ENCODE measurements at regions not wholly inside any gene's neighbourhood (a gene's known extent, or its start where the extent isn't known, plus 50 kb on each side); places are given as distances from the start of the nearest gene placed in this dataset.

- Histone ChIP-seq H3K9me3 (ENCODE audit: low read length) (no peaks in the 10 kb centered on the region), H3K36me3 (ENCODE audit: insufficient read depth, low read length) (no peaks in the 10 kb centered on the region), H3K27ac (ENCODE audit: low read length) (peak overlapping the region; percentile 15), H3K4me2 (ENCODE audit: low read length) (peak overlapping the region; percentile 34), H3K4me3 (ENCODE audit: low read length) (peak overlapping the region; percentile 15), H4K20me1 (ENCODE audit: insufficient read depth) (no peaks in the 10 kb centered on the region), H2AFZ (ENCODE audit: low read depth, low read length) (no peak overlapping the region), H3F3A (ENCODE audit: insufficient read depth, low read length, poor library complexity, severe bottlenecking) (peaks cover 3% of the 10 kb centered on the region), H3K27me3 (ENCODE audit: insufficient read depth, low read depth, low read length) (no peaks in the 10 kb centered on the region), H3K79me2 (replicated peaks; ENCODE audit: insufficient read depth, low read length) (no peaks in the 10 kb centered on the region), H3K9me2 (ENCODE audit: insufficient read depth, low read length) (no peaks in the 10 kb centered on the region), H3K9ac (ENCODE audit: low read length) (no peak overlapping the region)
- TF ChIP-seq TAF1 (IDR thresholded peaks at IDR 0.05; ENCODE audit: low read depth) (no peak), CTCF (IDR thresholded peaks at IDR 0.05; ENCODE audit: poor library complexity, severe bottlenecking) (no peak), REST (IDR thresholded peaks at IDR 0.05; ENCODE audit: borderline replicate concordance) (no peak), RAD21 (conservative IDR thresholded peaks at IDR 0.05) (no peak), SMC3 (conservative IDR thresholded peaks at IDR 0.05; ENCODE audit: poor library complexity) (no peak), MXI1 (conservative IDR thresholded peaks at IDR 0.05; ENCODE audit: poor library complexity, severe bottlenecking) (no peak), EP300 (conservative IDR thresholded peaks at IDR 0.05; ENCODE audit: poor library complexity, severe bottlenecking) (no peak), POLR2AphosphoS5 (IDR thresholded peaks at IDR 0.05) (no peak), EZH2 (IDR thresholded peaks at IDR 0.05; ENCODE audit: borderline replicate concordance, insufficient read depth, low read length, poor library complexity, severe bottlenecking) (no peak)
Observed at GRCh38 chr5:117299224-117299935, 724.8 kb upstream of the SEMA6A start.

GRCh38 chr5:117296872-117297271 lies 722.2 kb upstream of the SEMA6A start:
- TF ChIP-seq EP300 (conservative IDR thresholded peaks at IDR 0.05; ENCODE audit: poor library complexity, severe bottlenecking) (no peak), TAF1 (IDR thresholded peaks at IDR 0.05; ENCODE audit: low read depth) (no peak), RAD21 (conservative IDR thresholded peaks at IDR 0.05) (no peak), MXI1 (conservative IDR thresholded peaks at IDR 0.05; ENCODE audit: poor library complexity, severe bottlenecking) (no peak), SMC3 (conservative IDR thresholded peaks at IDR 0.05; ENCODE audit: poor library complexity) (no peak), CTCF (IDR thresholded peaks at IDR 0.05; ENCODE audit: poor library complexity, severe bottlenecking) (no peak), REST (IDR thresholded peaks at IDR 0.05; ENCODE audit: borderline replicate concordance) (no peak), EZH2 (IDR thresholded peaks at IDR 0.05; ENCODE audit: borderline replicate concordance, insufficient read depth, low read length, poor library complexity, severe bottlenecking) (no peak)
- Histone ChIP-seq H3K79me2 (replicated peaks; ENCODE audit: insufficient read depth, low read length) (no peaks in the 10 kb centered on the region), H4K20me1 (ENCODE audit: insufficient read depth) (no peaks in the 10 kb centered on the region), H3K9me2 (ENCODE audit: insufficient read depth, low read length) (no peaks in the 10 kb centered on the region), H3K4me3 (ENCODE audit: low read length) (no peak overlapping the region), H3K36me3 (ENCODE audit: insufficient read depth, low read length) (no peaks in the 10 kb centered on the region), H3K27me3 (ENCODE audit: insufficient read depth, low read depth, low read length) (no peaks in the 10 kb centered on the region), H2AFZ (ENCODE audit: low read depth, low read length) (no peak overlapping the region), H3K4me2 (ENCODE audit: low read length) (no peak overlapping the region), H3K9ac (ENCODE audit: low read length) (no peak overlapping the region), H3F3A (ENCODE audit: insufficient read depth, low read length, poor library complexity, severe bottlenecking) (peaks cover 3% of the 10 kb centered on the region), H3K9me3 (ENCODE audit: low read length) (no peaks in the 10 kb centered on the region), H3K27ac (ENCODE audit: low read length) (no peak overlapping the region)
